ENCODE measurements at regions not wholly inside any gene's neighbourhood (a gene's known extent, or its start where the extent isn't known, plus 50 kb on each side); places are given as distances from the start of the nearest gene placed in this dataset.
"Not testable (repeated sequence)": the region's sequence is repeated elsewhere in the genome, so short reads cannot be mapped to it uniquely, and the experiment has no call there.

DNA sequence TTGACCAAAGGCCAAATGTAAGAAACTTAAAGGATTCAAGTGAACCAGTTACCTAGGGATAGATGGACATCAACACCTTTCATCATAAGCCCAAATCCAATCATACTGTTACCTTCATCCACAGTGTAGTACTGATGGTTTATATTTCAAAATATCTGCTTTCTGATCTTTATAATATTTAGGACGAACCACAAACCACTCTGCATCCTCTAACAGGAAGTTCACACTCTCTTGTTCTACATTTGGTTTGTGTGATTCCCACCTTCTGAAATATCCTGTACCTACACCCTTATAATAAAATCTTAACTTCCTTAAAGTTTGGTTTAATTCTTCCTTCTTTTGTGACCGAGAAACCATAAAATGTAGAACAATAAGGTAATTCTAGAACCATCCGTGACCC lies 535.7 kb upstream of the CHAC2 start:
- 63% methylated on average over 3 of the region's 3 CpGs for WGBS
- Histone ChIP-seq H3K9me3 (ENCODE audit: insufficient read depth, low read depth, low read length) (peaks cover 4% of the 10 kb centered on the region), H3K4me1 (ENCODE audit: insufficient read depth, low read length) (peaks cover 21% of the 10 kb centered on the region), H3K4me3 (ENCODE audit: low read length) (no peak overlapping the region), H3K36me3 (ENCODE audit: insufficient read depth, low read length) (no peaks in the 10 kb centered on the region), H3K9ac (ENCODE audit: low read depth, low read length) (no peak overlapping the region), H3K27me3 (ENCODE audit: insufficient read depth, low read length) (no peaks in the 10 kb centered on the region), H3K27ac (ENCODE audit: low read depth, low read length) (no peak overlapping the region)

DNA sequence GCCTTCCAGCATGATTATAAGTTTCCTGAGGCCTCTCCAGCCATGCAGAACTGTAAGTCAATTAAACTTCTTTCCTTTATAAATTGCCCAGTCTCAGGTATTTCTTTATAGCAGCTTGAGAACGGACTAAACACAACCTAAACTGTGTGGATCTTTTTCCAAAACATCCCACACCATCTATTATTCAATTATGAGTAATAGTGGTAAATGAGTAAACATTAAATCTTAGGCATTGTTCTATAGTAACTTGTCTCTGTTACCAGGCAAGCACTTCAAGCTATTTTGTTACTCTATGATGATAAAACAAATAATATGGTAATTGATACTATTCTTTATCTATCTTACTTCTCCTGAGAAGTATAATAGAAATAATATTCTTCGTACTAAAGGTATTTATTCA lies 536.9 kb upstream of the CHAC2 start:
- Histone ChIP-seq H3K36me3 (ENCODE audit: insufficient read depth, low read length) (no peaks in the 10 kb centered on the region), H3K9me3 (ENCODE audit: insufficient read depth, low read depth, low read length) (peaks cover 4% of the 10 kb centered on the region), H3K4me3 (ENCODE audit: low read length) (no peak overlapping the region), H3K27ac (ENCODE audit: low read depth, low read length) (no peak overlapping the region), H3K9ac (ENCODE audit: low read depth, low read length) (no peak overlapping the region), H3K27me3 (ENCODE audit: insufficient read depth, low read length) (no peaks in the 10 kb centered on the region), H3K4me1 (ENCODE audit: insufficient read depth, low read length) (peaks cover 21% of the 10 kb centered on the region)
- WGBS: 91% methylated on average over 1 of the region's 2 CpGs

DNA sequence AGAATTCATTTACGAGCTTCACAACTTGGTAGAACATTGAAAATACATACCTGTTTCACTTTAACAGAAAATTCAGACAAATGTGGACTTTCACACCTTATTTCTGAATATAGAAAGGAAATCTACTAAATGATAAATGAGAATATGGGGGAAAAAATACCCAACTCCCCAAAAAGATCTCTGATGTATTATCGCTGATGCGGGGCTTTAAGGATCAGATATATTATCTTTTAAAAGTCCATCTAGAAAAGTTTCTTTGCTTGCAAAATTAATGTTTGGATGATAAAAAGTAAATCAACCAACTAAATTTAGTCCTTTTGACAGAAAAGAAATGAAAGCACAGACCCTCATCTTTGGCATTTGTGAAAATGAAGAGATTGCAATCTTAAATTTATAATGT lies 540.1 kb upstream of the CHAC2 start:
- Histone ChIP-seq H3K4me1 (ENCODE audit: insufficient read depth, low read length) (no peaks in the 10 kb centered on the region), H3K9ac (ENCODE audit: low read depth, low read length) (no peak overlapping the region), H3K9me3 (ENCODE audit: insufficient read depth, low read depth, low read length) (no peaks in the 10 kb centered on the region), H3K4me3 (ENCODE audit: low read length) (no peak overlapping the region), H3K27me3 (ENCODE audit: insufficient read depth, low read length) (no peaks in the 10 kb centered on the region), H3K27ac (ENCODE audit: low read depth, low read length) (no peak overlapping the region), H3K36me3 (ENCODE audit: insufficient read depth, low read length) (no peaks in the 10 kb centered on the region)
- WGBS: 93% methylated on average over 1 of the region's 3 CpGs

GRCh38 chr2:53220969-53221368 lies 546.6 kb upstream of the CHAC2 start:
- Histone ChIP-seq H3K9ac (ENCODE audit: low read depth, low read length) (no peak overlapping the region), H3K4me3 (ENCODE audit: low read length) (no peak overlapping the region), H3K9me3 (ENCODE audit: insufficient read depth, low read depth, low read length) (no peaks in the 10 kb centered on the region), H3K4me1 (ENCODE audit: insufficient read depth, low read length) (no peaks in the 10 kb centered on the region), H3K27ac (ENCODE audit: low read depth, low read length) (no peak overlapping the region), H3K36me3 (ENCODE audit: insufficient read depth, low read length) (no peaks in the 10 kb centered on the region), H3K27me3 (ENCODE audit: insufficient read depth, low read length) (no peaks in the 10 kb centered on the region)
- WGBS: 97% methylated on average over 3 of the region's 3 CpGs

DNA sequence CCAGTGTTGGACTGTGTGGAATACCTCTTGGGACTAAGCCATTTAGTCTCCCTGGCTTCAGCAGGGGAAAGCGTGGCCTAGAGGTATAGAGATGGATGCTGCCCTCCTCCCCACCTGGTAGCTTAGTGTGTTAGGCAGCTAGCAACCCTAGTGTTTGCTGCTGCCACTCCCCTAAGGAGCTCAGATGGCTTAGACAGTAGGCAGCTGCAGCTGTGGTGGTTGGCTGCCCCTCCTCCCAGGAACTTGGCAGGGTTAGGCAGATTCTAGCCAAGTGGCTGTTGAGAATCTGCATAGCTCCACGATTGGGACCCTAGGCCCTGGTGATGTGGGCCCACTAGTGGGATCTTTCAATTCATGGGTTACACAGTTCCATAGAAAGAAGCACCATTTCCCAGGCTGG lies 550.4 kb upstream of the CHAC2 start:
- no peaks in the 10 kb centered on the region for H3K9me3 ChIP-seq (ENCODE audit: insufficient read depth, low read depth, low read length)
- 98% methylated on average over 2 of the region's 2 CpGs for WGBS
- H3K36me3 ChIP-seq (ENCODE audit: insufficient read depth, low read length): no peaks in the 10 kb centered on the region
- H3K9ac ChIP-seq (ENCODE audit: low read depth, low read length): no peak overlapping the region
- no peaks in the 10 kb centered on the region for H3K4me1 ChIP-seq (ENCODE audit: insufficient read depth, low read length)
- H3K27ac ChIP-seq (ENCODE audit: low read depth, low read length): no peak overlapping the region
- H3K27me3 ChIP-seq (ENCODE audit: insufficient read depth, low read length): no peaks in the 10 kb centered on the region
- H3K4me3 ChIP-seq (ENCODE audit: low read length): no peak overlapping the region

DNA sequence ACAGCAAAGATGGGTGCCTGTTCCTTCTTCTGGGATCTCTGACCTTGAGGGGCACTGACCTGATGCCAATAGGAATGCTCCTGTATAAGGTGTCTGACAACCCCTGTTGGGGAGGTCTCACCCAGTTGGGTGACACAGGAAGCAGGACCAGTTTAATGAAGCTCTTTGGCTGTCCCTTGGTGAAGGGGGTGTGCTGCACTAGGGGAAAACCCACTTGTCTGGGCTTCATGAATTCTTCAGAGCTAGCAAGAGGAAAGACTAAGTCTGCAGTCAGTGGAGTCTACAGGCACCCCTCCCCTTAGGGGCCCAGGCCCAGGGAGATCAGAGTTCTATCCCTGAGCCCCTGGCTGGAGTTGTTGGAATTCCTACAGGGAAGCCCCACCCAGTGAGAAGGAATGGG lies 550.8 kb upstream of the CHAC2 start:
- no peaks in the 10 kb centered on the region for H3K4me1 ChIP-seq (ENCODE audit: insufficient read depth, low read length)
- no peaks in the 10 kb centered on the region for H3K36me3 ChIP-seq (ENCODE audit: insufficient read depth, low read length)
- H3K27ac ChIP-seq (ENCODE audit: low read depth, low read length): no peak overlapping the region
- H3K4me3 ChIP-seq (ENCODE audit: low read length): no peak overlapping the region
- no peaks in the 10 kb centered on the region for H3K27me3 ChIP-seq (ENCODE audit: insufficient read depth, low read length)
- no peak overlapping the region for H3K9ac ChIP-seq (ENCODE audit: low read depth, low read length)
- no peaks in the 10 kb centered on the region for H3K9me3 ChIP-seq (ENCODE audit: insufficient read depth, low read depth, low read length)

DNA sequence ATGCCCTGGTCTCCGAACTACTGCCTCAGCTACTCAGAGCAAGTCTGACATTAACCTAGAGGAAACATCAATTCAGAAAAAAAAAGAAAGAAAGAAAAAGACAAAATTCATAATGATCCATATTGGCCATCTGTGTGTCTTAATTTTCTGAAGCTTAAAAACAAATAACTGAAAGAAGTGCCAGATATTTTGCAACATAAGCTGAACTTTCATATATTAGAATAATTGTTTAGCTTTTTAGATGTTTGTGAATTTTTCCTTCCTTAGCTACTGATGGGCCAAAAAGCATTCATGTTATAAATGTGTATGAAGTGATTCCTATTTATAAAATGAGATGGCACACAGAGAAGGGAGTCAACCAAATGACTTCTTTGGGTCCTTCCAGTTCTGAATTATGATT lies 555.0 kb upstream of the CHAC2 start:
- no CpG with 5 or more reads among the region's 1 CpG for WGBS
- no peak overlapping the region for H3K27ac ChIP-seq (ENCODE audit: low read depth, low read length)

GRCh38 chr2:53211201-53211774 lies 556.3 kb upstream of the CHAC2 start:
- no peaks in the 10 kb centered on the region for H3K36me3 ChIP-seq (ENCODE audit: insufficient read depth, low read length)
- H3K9ac ChIP-seq (ENCODE audit: low read depth, low read length): no peak overlapping the region
- 88% methylated on average over 2 of the region's 2 CpGs for WGBS

More for the DNA sequence above, 555.0 kb upstream of the CHAC2 start:
- no peak overlapping the region for H3K9ac ChIP-seq (ENCODE audit: low read depth, low read length)
- H3K4me1 ChIP-seq (ENCODE audit: insufficient read depth, low read length): no peaks in the 10 kb centered on the region
- no peaks in the 10 kb centered on the region for H3K27me3 ChIP-seq (ENCODE audit: insufficient read depth, low read length)
- H3K36me3 ChIP-seq (ENCODE audit: insufficient read depth, low read length): no peaks in the 10 kb centered on the region
- no peak overlapping the region for H3K4me3 ChIP-seq (ENCODE audit: low read length)
- H3K9me3 ChIP-seq (ENCODE audit: insufficient read depth, low read depth, low read length): no peaks in the 10 kb centered on the region

GRCh38 chr2:53210538-53210937 lies 557.1 kb upstream of the CHAC2 start:
- Histone ChIP-seq H3K27ac (ENCODE audit: low read depth, low read length) (no peak overlapping the region), H3K9me3 (ENCODE audit: insufficient read depth, low read depth, low read length) (no peaks in the 10 kb centered on the region), H3K9ac (ENCODE audit: low read depth, low read length) (no peak overlapping the region), H3K4me1 (ENCODE audit: insufficient read depth, low read length) (no peaks in the 10 kb centered on the region), H3K4me3 (ENCODE audit: low read length) (no peak overlapping the region), H3K36me3 (ENCODE audit: insufficient read depth, low read length) (no peaks in the 10 kb centered on the region), H3K27me3 (ENCODE audit: insufficient read depth, low read length) (no peaks in the 10 kb centered on the region)
- WGBS: 58% methylated on average over 3 of the region's 3 CpGs

More at GRCh38 chr2:53211201-53211774, 556.3 kb upstream of the CHAC2 start:
- no peak overlapping the region for H3K4me3 ChIP-seq (ENCODE audit: low read length)
- no peaks in the 10 kb centered on the region for H3K9me3 ChIP-seq (ENCODE audit: insufficient read depth, low read depth, low read length)
- H3K4me1 ChIP-seq (ENCODE audit: insufficient read depth, low read length): no peaks in the 10 kb centered on the region
- H3K27me3 ChIP-seq (ENCODE audit: insufficient read depth, low read length): no peaks in the 10 kb centered on the region
- no peak overlapping the region for H3K27ac ChIP-seq (ENCODE audit: low read depth, low read length)

DNA sequence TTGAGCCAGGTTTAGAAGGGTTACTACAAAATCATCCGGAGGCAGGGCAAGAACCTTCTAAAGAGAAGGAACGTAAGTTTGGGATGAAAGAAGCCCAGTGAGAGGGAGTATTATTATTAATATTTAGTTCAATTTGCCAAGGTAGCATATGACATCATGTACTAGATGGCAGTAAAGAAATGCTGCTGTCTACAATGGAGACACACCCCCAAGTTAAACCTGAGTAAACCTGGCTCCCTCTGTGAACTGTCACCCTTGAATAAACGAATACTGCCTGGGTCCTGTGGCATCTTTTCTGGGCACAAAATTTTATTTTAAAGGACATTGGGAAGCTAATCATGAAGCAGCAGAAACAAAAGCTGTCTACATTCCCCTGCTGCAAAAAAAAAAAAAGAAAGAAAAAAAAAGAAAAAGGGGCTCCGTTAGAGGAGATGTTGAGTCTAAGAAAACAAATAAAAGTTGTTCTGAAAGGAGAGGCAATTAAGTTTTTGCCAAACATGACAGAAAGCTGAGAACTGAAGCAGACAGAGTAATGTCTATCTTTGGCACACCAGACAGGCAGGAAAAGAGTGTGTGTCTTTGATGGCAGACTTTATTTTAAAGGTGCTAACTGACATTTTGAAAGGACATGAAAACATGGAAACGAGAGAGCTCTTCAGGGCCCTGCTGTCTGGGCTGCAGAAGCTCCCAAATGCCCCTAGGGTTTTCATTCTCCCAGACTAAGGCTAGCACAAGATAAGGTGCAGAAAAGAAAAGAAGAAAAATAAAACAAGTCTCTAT lies 557.7 kb upstream of the CHAC2 start:
- 90% methylated on average over 5 of the region's 5 CpGs for WGBS
- Histone ChIP-seq H3K36me3 (ENCODE audit: insufficient read depth, low read length) (no peaks in the 10 kb centered on the region), H3K4me3 (ENCODE audit: low read length) (no peak overlapping the region), H3K9ac (ENCODE audit: low read depth, low read length) (no peak overlapping the region), H3K27me3 (ENCODE audit: insufficient read depth, low read length) (no peaks in the 10 kb centered on the region), H3K9me3 (ENCODE audit: insufficient read depth, low read depth, low read length) (no peaks in the 10 kb centered on the region), H3K27ac (ENCODE audit: low read depth, low read length) (no peak overlapping the region), H3K4me1 (ENCODE audit: insufficient read depth, low read length) (no peaks in the 10 kb centered on the region)

GRCh38 chr2:53208815-53209214 lies 558.8 kb upstream of the CHAC2 start:
- 88% methylated on average over 4 of the region's 4 CpGs for WGBS
- Histone ChIP-seq H3K36me3 (ENCODE audit: insufficient read depth, low read length) (no peaks in the 10 kb centered on the region), H3K27ac (ENCODE audit: low read depth, low read length) (no peak overlapping the region), H3K4me1 (ENCODE audit: insufficient read depth, low read length) (no peaks in the 10 kb centered on the region), H3K27me3 (ENCODE audit: insufficient read depth, low read length) (no peaks in the 10 kb centered on the region), H3K4me3 (ENCODE audit: low read length) (no peak overlapping the region), H3K9me3 (ENCODE audit: insufficient read depth, low read depth, low read length) (no peaks in the 10 kb centered on the region), H3K9ac (ENCODE audit: low read depth, low read length) (no peak overlapping the region)

- 90% methylated on average over 1 of the region's 1 CpG for WGBS
Observed at GRCh38 chr2:53206226-53206625, 561.4 kb upstream of the CHAC2 start.

More at GRCh38 chr2:53206226-53206625, 561.4 kb upstream of the CHAC2 start:
- not testable (repeated sequence) for H3K27me3 ChIP-seq (ENCODE audit: insufficient read depth, low read length); H3K4me3 ChIP-seq (ENCODE audit: low read length); H3K27ac ChIP-seq (ENCODE audit: low read depth, low read length); H3K9ac ChIP-seq (ENCODE audit: low read depth, low read length); H3K4me1 ChIP-seq (ENCODE audit: insufficient read depth, low read length); H3K9me3 ChIP-seq (ENCODE audit: insufficient read depth, low read depth, low read length); H3K36me3 ChIP-seq (ENCODE audit: insufficient read depth, low read length)
